GM21526 (cell line): ENCODE measurements at regions not wholly inside any gene's neighbourhood (a gene's known extent, or its start where the extent isn't known, plus 50 kb on each side); places are given as distances from the start of the nearest gene placed in this dataset.

Source experiments
- ATAC-seq: cut with Tn5 transposase; IDR thresholded peaks from one replicate; pipeline ENCODE4 v1.9.1; 2021; ENCODE audit warnings: moderate library complexity; ENCODE audit not compliant: unreplicated experiment, low FRiP score

DNA sequence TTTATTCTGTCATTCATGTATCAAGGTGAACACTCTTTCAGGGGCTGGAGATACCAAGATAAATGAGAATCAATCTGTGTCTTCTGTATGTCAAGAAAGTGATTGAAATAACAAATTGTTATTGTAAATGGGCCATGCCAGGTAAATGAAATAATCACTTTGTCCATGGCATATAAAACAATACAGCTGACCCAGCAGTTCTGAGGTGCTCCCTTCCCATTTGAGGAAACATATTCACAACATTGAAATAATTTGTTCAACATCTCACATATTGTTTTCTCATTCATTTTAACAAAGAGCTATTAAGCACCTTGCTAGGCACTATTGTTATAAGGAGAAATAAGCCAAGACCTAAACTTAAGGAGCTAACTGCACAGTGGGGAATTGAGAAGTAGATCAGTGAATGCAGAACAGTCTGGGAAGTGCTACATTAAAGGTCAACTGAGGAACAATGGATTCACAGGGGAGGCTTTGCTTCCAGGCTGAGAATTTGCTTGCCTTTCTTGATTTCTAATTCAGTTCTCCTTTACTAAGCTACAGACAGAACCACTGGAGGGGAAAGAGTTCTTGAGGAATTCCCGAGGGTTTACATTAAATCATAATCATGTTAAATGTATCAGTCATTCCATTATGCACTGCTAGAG lies 806.3 kb upstream of the ARPP21 start:
- ATAC-seq, result no peak

DNA sequence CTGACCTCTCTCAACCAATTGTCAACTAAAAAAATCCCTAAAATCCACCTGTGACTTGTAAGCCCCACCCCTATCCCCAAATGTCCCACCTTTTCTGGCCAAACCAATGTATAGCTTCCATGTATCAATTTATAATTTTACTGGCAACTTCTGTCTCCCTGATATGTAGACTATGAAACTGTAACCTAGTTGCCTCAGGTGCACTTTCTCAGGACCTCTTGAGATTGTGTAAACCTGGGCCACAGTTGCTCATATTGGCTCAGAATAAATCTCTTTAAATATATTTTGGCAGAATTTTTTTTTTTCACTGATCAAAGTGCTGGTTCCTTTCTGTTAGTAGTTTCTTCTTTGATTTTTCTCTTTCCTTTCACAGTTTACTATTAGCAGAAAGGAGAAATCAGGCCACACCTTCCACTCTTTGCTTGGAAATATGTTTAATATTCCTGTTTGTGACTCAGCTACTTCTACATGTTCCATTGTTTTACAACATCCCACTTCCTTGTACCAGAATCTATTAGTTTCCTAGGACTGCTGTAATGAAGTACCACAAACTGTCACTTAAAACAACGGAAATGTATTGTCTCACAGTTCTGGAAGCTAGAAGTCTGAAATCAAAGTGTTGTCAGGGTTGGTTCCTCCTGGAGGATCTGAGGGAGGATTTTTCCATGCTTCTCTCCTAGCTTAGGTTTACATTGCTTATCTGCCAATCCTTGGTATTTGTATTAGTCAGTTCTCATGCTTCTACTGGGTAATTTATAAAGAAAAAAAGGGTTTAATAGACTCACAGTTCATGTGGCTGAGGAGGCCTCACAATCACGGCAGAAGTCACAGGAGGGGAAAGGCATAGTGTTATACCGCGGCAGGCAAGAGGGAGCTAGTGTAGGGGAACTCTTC lies 801.2 kb upstream of the ARPP21 start:
- no peak for ATAC-seq

DNA sequence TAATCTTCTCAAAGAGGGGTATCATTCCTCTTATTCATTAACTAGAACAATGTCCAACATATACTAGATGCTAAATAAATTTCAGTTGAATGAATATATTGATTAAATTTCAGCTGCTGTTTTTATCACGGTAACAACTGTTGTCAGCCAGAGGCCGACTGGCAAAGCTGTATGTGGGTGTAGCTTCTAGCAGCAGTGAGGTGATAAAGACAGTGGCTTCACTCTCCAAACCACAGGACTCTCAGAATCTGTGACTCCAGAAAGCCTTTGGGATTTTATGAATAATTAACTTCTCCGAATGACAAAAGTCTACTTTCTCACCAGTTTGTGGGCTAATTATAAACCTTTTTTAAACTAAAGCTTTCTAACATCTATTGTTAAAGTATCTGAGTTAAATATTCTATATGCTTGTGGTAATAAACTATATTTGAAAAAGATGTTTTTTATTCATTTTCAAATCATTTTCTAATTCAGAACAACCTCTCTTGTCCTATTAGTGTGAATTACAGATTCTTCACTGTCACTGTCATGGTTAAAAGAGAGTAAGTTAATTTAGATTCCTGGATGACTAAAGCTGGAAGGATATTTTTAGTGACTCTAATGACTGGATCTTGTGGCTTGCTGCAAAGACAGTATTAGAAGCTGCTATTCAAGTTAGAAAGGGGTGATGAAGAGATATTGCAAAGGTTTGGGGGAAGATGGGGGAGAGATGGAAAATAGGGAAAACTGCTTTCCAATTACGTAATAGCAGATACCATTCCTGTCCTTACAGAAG lies 796.4 kb upstream of the ARPP21 start:
- no peak for ATAC-seq

- ATAC-seq, result no peak
These were observed 795.1 kb upstream of the ARPP21 start for GRCh38 chr3:34844323-34844620.

DNA sequence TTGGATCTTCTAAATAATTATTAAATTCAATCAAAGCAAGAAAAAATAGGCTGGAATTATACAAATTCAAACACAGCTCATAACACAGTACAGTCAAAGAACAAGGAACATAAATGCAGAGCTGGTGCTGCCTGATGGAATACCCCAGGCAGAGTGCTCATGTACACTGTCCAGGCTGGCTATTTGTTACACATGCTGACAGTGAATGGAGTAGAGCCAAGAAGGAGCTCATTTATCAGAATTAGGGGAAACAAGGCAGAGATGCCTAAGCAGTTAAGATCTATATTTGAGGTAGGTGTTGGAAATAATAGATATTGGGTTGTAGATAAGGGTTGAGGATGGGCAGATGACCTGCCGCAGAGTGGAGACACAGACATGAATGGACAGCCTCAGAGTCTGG lies 788.2 kb upstream of the ARPP21 start:
- no peak for ATAC-seq

GRCh38 chr3:34852844-34853439 lies 786.4 kb upstream of the ARPP21 start:
- no peak for ATAC-seq

- no peak for ATAC-seq
These were observed 783.0 kb upstream of the ARPP21 start for GRCh38 chr3:34856081-34856947.

- no peak for ATAC-seq
These were observed 781.2 kb upstream of the ARPP21 start for GRCh38 chr3:34858067-34858660.

DNA sequence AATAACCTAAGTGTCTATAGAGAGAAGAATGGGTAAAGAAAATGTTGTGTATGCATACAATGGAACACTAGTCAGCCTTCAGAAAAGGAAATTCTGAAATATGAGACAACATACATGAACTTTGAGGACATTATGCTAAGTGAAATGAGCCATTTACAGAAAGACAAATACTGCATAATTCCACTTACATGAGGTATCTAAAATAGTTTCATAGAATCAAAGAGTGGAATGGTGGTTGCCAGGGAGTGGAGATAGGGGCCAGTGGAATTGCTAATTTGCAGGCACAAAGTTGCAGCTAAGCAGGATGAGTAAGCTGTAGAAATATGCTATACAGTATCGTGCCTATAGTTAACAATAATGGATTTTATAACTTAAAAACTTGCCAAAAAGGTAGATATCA lies 779.6 kb upstream of the ARPP21 start:
- ATAC-seq, result no peak

DNA sequence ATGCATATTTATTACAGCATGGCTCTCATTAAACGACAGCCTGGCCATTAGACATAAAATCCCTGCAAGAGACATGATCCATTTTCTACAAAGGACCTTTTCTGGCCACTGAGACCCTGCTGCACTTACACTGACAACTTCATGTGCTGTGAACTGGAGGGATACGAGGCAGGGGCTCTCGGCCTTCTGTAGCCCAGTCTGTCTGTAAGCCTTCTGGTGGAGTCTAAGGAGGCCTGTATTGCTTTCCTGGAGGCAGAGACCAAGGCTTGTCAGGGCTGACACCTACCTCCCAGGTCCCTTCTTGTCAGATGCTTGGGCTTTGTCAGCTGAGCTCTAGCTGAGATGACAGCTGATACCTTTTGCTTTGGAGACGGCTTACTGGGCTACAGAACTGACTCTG lies 776.9 kb upstream of the ARPP21 start:
- no peak for ATAC-seq

- ATAC-seq, result no peak
These were observed 775.8 kb upstream of the ARPP21 start for GRCh38 chr3:34863485-34863884.

GRCh38 chr3:34864011-34864410 lies 775.3 kb upstream of the ARPP21 start:
- ATAC-seq, result no peak

DNA sequence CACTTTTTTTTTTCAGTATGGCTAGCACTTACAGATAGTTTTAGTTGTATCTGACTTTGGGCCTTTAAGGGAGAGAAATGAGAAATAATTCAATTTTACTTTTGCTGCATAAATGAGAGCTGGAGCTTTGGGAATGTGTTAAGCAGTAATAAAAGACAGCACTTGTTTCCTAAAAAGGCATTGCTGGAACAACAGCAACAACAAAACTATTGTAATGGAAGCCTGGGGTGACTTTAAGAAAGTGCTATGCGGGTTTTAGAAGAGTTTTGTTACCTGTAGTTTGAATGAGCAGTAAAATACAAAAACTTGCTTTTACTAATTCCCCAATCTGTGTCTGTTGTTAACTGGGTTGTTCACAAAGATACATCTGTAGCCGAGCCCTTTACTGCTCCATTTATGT lies 774.0 kb upstream of the ARPP21 start:
- no peak for ATAC-seq

DNA sequence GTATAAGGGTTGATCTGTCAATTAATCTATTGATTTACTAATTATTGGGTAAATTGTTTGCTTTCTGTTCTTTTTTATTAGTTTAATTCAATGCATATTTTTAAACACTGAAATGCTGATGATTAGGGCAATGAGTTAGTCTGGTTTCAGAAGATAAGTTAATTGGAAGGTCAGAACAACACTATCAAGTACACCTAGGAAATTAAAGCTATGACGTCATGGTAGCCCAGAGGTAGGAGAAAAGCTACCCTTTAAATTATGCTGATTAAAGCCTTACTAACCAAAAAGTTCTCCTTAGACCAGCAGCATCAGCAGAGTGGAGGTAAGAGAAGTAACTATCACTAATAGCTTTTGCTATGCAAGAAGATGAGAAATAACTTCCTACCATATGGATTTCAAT lies 770.4 kb upstream of the ARPP21 start:
- no peak for ATAC-seq

GRCh38 chr3:34869696-34870095 lies 769.6 kb upstream of the ARPP21 start:
- no peak for ATAC-seq

GRCh38 chr3:34872406-34872805 lies 766.9 kb upstream of the ARPP21 start:
- no peak for ATAC-seq

GRCh38 chr3:34876997-34877396 lies 762.3 kb upstream of the ARPP21 start:
- ATAC-seq, result no peak

DNA sequence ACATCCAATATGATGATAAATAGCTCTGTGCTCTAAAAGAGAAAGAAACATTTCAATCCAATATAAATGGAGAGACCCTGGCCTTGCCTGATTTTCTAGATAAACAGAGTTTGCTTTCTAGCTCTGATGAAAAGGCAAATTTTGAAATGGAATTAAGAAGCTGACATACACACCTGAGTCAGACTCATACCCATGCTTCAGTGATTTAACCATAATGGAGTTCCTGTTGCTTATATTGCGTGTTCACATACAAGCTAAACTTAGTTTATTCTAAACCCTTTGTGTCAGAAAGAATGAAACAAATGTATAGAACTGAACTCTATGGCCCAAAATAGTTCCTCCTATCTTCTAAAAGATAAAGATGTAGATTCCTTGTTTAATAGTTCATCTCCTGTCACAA lies 760.8 kb upstream of the ARPP21 start:
- no peak for ATAC-seq

- no peak for ATAC-seq
These were observed 758.3 kb upstream of the ARPP21 start for GRCh38 chr3:34881026-34881425.

- ATAC-seq, result no peak
These were observed 756.6 kb upstream of the ARPP21 start for GRCh38 chr3:34882764-34883163.
